DMS53 (cell line): ENCODE measurements at regions not wholly inside any gene's neighbourhood (a gene's known extent, or its start where the extent isn't known, plus 50 kb on each side); places are given as distances from the start of the nearest gene placed in this dataset.

Experiments used
- DNase-seq: peaks from one replicate; lab custom pipeline; 2025; lab: John Stamatoyannopoulos, UW

GRCh38 chr2:2871480-2872308, 505.9 kb downstream of the EIPR1 start:
- DNase-seq = no peak

DNA sequence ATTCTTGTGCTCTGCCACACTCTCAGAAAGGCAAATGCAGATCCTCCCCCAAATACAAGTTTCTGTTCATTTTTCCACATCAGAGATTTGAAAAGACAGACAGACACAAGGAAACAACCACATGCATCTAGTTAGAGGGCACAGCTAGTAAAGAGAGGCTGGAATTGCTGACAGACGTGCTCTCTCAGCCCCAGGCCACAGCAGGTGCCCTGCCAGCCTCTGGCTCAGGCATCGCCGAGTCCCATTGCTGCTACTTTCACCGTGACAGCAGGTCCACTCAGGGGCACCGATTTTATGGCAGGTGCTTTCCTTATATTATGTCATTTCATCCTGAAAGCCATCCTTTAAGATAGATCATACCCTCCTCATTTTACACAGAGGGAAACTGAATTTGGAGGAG, 507.5 kb downstream of the EIPR1 start:
- no peak for DNase-seq

DNA sequence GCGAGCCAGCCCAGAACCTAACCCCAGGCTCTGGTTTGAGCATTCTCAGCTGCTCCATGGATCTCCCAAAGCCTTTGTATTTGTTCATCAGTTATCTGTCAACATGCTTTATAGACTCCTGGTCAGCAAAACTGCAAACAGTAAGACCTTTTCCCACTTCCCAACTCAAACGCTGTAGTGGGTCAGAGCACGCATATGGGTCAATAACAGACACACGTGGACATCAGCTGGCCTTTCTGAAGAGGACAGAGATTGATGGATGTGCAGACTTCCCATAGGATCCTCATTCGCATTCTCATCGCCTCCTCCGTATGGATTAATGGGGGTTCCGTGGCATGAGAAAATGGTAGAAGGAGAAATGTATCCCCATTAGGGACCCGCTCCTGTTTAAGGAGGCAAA, 508.1 kb downstream of the EIPR1 start:
- no peak for DNase-seq

DNA sequence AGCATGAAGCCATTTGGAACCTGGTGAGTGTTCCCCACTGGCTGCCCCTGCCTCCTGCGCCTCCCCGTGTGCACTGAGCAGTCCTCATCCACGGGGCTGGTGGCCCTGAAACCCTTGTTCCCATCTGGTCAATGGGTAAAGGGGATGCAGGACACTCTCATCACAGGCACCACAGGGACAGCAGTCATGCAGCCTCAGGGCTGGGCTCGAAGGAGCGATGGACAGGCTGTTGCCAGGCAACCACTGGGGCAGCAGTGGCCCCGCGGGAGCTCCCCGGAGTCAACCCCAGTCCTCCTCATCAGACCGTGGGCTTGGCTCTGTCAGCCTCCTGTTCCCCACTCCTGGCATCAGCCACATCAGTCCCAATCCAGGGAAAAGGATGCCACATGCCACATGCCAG, 509.5 kb downstream of the EIPR1 start:
- DNase-seq = no peak

- DNase-seq = no peak
These were observed 510.1 kb downstream of the EIPR1 start for GRCh38 chr2:2867397-2867979.

DNA sequence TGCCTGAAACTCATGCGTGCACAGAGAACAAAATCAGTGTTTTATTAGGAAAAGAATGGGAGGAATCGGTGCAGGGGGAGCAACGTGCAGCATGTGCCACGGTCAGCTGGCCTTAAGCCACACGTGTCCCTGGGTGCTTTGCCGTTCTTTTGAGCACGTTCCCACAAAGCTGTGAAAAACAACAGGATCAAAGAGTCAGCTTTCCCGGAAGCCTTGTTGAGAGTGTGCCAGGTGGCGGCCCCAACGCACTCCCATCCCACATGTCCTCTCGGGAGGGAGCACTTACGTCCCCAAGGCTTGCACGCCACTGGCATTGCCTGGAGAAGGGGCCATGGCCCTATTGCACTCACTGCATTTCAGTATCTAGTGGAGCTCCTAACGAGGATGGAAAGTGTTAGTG, 511.2 kb downstream of the EIPR1 start:
- DNase-seq = no peak

DNA sequence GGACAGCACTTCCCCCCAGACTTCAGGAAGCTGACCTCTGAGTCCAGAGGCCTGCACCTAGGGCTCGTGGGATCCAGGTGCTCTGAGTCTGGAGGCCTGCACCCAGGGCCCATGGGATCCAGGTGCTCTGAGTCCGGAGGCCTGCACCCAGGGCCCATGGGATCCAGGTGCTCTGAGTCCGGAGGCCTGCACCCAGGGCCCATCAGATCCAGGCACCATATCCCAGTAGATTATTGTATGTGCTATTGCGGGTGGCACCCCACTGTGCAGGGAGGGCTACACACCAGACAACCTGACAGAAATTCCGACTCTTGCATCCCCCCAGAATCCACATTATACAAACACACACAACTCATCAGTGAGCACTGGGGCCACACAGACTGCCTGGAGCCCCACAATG, 515.2 kb downstream of the EIPR1 start:
- no peak for DNase-seq

DNA sequence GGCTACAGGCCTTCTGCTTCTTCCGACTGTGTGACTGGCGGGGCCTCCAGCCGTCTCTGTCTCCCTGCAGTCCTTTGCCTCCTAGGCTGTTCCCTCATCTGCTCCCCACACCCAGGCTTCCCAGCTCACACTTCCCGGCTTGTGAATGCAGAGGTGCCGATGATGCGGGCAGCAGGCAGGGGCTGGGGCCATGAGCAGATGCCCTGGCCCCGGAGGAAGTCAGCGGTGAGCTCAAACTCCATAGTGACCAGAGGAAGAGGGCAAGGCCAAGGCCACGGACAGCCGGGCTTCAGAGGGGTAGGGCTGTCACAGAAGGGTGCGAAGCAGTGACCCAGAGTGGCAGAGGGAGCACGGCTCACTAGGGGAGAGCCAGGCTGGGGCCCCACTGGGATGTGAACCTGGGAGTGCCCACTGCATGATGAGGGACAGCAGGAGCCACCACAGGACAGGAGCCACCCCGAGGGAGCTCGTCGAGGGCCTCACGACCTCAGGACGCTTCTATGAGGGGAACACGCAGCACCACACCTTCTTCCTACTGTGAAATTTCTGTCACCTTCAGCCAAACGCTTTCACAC, 515.9 kb downstream of the EIPR1 start:
- no peak for DNase-seq

DNA sequence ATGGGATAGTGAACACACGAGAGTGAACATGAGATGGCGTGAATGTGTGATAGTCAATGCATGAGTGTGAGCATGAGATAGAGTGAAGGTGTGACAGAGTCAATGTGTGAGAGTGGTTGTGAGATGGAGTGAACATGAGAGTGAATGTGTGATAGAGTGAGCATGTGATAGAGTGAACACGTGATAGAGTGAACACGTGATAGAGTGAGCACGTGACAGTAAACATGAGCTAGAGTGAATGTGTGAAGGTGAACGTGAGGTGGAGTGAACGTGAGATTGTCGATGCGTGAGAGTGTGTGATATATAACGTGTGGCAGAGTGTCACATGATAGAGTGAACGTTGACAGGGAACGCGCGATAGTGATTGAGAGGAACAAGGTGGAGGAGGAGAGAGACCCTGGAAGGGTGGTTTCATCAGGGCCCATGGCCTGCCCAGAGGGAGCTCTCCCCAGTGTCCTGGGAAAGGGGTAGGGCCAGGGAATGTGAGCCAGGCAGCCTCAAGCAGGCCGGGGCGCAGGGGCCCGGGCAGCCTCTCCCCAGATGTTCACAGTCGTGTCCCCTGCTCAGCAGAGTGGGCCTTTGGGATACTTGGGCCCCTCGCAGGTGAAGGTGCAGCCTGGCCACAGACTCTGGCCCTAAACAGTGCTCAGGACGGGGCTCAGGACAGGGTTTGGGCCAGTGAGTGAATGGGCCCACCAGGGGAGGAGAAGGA, 516.9 kb downstream of the EIPR1 start:
- DNase-seq = no peak

DNA sequence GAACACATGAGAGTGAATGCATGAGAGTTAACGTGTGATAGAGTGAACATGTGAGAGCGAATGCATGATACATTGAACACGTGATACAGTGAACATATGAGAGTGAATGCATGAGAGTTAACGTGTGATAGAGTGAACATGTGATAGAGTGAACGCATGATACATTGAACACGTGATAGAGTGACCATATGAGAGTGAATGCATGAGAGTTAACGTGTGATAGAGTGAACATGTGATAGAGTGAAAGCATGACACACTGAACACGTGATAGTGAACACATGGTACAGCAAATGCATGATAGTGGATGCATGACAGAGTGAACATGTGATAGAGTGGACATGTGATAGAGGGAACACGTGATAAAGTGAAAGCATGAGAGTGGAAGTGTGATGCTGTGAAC, 517.9 kb downstream of the EIPR1 start:
- DNase-seq = no peak

DNA sequence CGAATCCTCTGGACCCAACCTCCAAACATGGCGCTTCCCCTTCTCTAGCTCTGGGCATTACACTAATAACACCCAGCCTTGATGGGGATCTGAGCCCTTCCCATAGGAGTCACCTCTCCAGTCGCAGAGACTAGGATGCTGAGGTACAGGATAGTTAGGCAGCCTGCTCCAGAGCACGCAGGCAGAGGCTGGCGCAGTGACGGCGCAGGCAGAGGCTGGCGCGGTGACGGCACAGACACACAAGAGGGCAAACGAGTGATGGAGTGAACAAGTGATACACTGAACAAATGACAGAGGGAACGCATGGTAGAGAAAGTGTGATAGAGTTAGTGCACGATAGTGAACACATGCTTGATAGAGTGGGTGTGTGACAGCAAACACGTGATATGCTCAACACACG, 518.5 kb downstream of the EIPR1 start:
- no peak for DNase-seq

- no peak for DNase-seq
These were observed 520.7 kb downstream of the EIPR1 start for GRCh38 chr2:2856723-2857415.

DNA sequence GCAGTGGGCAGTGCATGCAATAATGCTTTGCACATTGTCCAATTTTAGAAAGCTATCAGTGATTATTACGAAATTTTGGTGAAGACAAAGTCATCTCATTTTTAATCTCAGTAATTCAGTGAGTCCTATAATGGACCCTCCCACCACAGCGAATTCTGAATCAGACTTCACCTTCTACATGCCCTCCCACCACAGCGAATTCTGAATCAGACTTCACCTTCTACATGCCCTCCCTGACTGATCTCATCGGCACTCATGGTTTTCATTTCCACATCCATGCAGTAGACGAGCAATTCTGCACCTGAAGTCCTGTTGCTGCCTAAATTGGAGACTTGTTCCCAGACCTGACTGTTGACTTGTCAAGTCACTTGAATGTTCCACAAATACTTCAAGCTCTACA, 522.3 kb downstream of the EIPR1 start:
- DNase-seq = no peak

GRCh38 chr2:2853346-2853745, 522.3 kb upstream of the MYT1L start:
- no peak for DNase-seq

- no peak for DNase-seq
These were observed 521.0 kb upstream of the MYT1L start for GRCh38 chr2:2851806-2852777.

DNA sequence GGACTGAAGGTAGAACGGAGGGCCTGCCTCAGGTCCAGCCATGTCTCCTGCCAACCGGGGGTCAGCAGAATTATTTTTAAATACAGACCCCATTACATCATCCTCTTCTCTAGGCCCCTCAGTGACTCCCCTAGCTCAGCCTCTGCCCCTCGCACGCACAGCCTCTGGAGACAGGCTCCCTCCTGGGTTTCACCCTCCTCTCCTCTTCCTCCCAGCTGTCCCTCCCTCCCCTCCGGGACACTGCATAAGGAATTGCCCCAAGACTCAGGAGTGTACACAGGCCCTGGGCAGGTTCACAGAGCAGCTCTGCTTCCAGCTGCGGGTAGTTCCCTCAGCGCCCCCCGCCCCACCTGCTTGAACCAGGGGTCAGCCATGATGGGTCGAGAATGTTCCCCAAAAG, 520.2 kb upstream of the MYT1L start:
- no peak for DNase-seq

- no peak for DNase-seq
These were observed 519.8 kb upstream of the MYT1L start for GRCh38 chr2:2850859-2851258.

- DNase-seq = no peak
These were observed 519.2 kb upstream of the MYT1L start for GRCh38 chr2:2850218-2850755.

GRCh38 chr2:2849464-2850217, 518.6 kb upstream of the MYT1L start:
- DNase-seq = no peak
